NCI-H2107 treated with DMSO at 0.1 percent for 48 hours (cell line): ENCODE measurements at regions not wholly inside any gene's neighbourhood (a gene's known extent, or its start where the extent isn't known, plus 50 kb on each side); places are given as distances from the start of the nearest gene placed in this dataset.

Source experiments
- DNase-seq: peaks from one replicate; lab custom pipeline; 2025; ENCODE audit not compliant: unreplicated experiment; lab: John Stamatoyannopoulos, UW

GRCh38 chr3:82773207-82773606, 1011.8 kb upstream of the GBE1 start:
- no peak for DNase-seq

- no peak for DNase-seq
Observed at GRCh38 chr3:82764521-82764920, 1003.1 kb upstream of the GBE1 start.

- DNase-seq, result no peak
Observed at GRCh38 chr3:82761858-82762257, 1000.4 kb upstream of the GBE1 start.

GRCh38 chr3:82745544-82745943, 984.1 kb upstream of the GBE1 start:
- no peak for DNase-seq

DNA sequence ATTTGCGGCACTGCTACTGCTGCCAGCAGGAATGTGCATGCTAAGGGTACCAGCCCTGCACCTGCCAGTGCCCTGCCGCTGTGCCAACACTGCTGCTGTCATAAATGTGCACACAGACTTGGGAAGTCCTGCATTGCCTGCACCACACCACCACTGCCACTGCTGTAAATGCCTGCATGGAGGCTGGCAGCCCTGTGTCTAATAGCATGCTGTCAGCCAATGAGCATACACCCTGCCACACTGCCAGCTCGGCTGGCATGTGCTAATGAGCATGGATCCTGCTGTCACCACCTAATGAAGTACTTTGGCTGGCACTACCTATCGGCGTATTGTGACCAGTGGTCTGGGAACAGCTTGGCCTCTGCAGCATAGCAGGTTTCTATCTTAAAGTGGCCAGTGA, 981.8 kb upstream of the GBE1 start:
- no peak for DNase-seq

DNA sequence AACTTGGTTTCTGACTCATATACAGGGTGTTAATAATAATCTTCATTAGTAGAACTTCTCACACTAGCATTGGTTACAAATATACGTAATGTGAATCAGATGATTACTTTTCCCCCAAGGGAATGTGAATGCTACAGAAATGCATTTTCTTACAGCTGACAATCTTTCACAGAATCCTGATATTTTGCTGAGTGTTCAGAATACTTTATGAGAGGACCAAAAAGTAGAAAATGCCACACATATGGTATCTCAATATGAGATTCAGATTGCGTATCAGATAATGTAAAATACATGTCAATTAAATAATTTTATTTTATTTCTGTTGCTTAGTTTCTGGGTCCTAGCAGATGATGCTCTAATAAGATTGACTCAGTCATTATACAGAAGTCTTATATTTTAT, 979.9 kb upstream of the GBE1 start:
- DNase-seq, result no peak

DNA sequence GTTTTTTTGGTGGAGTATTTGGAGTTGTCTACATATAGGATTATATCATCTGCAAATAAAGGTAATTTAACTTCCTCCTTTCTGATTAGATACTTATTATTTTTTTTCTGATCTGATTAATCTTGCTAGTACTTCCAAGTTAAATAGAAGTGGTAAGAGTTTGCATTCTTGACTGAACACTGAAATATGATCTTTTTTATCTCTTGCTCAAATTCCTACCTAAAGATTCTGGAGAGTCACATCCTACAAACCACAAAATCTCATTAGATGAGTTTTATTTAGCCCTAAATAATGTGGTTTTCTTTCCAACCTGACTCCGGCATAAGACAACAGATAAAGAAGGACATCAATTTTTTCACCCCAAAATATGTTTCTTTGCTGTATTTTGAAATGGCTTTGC, 977.9 kb upstream of the GBE1 start:
- no peak for DNase-seq

GRCh38 chr3:82736696-82737277, 975.3 kb upstream of the GBE1 start:
- DNase-seq, result peak; percentile 16

- no peak for DNase-seq
Observed at GRCh38 chr3:82715091-82715856, 953.8 kb upstream of the GBE1 start.

DNA sequence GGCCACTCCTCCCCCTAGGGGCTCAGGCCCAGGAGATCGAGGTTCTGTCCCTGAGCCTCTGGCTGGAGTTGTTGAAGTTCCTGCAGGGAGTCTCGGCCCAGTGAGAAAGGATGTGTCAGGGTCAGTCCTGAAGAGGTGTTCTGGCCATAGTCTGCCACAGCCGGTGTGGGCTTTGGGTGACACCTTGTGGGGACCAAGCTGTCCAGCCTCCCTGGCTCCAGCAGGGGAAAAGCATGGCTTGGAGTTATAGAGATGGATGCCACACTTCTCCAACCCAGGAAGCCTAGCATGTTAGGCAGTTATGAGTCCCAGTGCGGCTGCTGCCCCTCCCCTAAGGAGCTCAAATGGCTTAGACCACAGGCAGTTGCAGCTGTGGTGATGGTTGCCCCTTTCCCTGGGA, 945.6 kb upstream of the GBE1 start:
- no peak for DNase-seq

GRCh38 chr3:82685761-82686160, 924.3 kb upstream of the GBE1 start:
- DNase-seq, result no peak

DNA sequence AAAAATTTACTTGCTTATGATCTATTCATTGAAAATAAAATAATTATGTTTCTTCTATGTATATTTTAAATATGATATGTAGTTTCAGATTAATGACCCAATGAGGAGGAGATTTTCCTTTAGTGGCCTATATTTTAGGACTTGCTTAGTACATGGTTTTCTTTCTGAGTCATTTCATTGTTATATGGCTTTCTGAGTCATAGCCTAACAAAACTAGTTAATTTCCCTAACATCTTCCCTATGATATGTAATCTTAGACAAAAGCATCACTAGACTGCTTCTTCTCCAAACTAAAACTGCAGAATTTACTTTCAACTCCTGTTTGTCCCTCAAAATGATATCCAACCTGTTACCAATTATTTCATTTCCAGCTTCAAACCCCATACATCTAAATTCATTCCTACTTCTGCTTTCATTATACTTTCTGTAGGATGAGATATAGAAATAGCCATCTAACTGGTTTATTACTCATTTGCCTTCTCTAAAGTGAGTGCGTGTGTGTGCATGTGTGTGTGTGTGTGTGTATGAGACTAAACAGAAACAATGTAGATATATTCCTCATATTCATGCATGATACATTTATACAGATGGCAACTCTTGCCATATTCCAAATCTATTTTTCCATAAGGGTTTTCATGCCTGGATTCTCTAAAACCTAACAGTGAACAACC, 915.0 kb upstream of the GBE1 start:
- DNase-seq, result no peak

- DNase-seq, result no peak
Observed at GRCh38 chr3:82672966-82673365, 911.5 kb upstream of the GBE1 start.

GRCh38 chr3:82671466-82671865, 910.0 kb upstream of the GBE1 start:
- no peak for DNase-seq

DNA sequence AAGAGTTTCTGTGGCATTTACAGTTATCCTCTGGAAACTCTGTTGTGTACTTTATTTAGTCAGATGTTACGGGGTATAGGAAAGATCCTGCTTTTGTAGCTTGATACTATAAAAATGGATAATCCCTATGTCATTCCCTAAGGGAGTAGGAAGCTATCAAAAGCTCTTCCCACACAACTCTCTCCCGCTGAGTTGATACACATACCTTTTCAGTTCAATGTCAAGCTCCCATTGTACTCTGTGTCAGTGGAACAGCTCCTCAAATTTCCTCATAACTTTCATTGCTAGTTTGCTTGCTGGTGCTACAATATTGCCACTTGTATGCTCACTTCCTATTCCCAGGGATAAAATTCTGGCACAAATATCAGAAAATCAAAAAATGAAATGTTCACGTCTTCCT, 893.3 kb upstream of the GBE1 start:
- peak; percentile 80 for DNase-seq

GRCh38 chr3:82643948-82644347, 882.5 kb upstream of the GBE1 start:
- DNase-seq, result no peak

DNA sequence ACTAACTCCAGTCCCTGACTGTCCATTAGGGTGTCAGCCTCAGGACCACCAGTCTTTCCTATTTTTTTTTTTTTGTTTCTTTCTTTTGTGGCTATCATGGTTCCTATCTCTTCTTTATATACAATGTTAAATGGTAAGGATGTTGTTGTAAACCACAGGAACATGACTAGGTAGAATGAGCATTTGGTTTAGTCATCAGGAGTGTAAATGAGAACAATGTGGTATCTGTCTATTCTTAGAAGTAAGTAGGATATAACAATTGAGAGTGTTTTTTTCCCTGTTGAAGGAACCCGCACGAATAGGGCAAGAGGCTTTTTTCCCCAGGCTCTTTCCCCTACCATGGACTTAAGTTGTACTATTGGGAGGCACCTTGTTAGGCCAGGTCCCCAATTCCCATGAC, 880.3 kb upstream of the GBE1 start:
- no peak for DNase-seq

GRCh38 chr3:82640254-82640653, 878.8 kb upstream of the GBE1 start:
- no peak for DNase-seq

DNA sequence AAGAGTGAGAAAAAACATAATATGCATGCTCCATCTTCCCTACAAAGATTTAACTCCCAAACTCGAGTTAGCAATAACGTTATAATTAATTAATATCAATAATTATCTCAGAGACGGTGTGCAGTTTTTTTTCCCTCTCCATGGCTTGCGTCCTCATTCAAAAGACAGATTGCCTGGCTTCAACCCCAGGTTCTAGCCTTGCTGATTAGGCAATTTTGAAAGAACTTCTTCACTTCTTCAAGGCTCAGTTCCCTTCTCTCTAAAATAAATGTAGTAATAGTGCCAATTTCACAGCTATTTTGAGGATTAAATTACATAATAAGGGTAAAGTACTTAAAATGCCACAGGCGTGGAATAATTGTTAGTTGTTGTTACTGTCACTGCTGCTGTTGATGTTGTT, 876.1 kb upstream of the GBE1 start:
- no peak for DNase-seq

DNA sequence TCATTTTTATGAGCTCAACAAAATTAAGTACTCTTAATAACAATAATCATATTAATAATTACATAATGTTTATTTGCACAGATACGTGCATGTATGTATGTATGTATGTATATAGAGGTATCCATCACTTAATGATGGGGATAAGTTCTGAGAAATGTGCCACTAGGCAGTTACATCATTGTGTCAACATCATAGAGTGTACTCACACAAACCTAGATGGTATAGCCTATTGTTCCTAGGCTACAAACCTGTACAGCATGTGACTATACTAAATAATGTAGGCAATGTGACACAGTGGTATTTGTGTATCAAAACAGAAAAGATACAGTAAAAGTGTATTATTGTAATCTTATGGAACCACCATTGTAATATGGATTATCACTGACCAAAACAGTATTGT, 874.7 kb upstream of the GBE1 start:
- DNase-seq, result no peak

GRCh38 chr3:82633319-82633718, 871.9 kb upstream of the GBE1 start:
- DNase-seq, result no peak

DNA sequence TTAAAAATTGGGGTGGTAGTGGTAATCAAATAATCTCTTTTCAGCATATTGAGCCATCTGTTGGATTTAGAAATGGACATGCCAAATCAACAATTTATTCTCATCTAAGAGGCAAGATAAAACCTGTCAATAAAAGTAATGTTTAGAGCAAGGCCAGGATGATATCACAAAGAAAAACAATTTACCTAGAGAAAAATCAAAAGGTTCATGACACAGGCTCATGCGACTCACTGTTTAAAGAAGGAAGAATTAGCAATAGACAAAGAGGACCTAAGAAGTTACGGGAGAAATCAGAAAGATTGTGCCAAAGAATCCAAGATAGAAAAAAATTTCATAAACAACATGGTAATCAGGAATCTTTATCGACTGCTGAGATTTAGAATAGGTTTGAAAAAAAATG, 868.5 kb upstream of the GBE1 start:
- no peak for DNase-seq
